ENCODE measurements at regions not wholly inside any gene's neighbourhood (a gene's known extent, or its start where the extent isn't known, plus 50 kb on each side); places are given as distances from the start of the nearest gene placed in this dataset.

DNA sequence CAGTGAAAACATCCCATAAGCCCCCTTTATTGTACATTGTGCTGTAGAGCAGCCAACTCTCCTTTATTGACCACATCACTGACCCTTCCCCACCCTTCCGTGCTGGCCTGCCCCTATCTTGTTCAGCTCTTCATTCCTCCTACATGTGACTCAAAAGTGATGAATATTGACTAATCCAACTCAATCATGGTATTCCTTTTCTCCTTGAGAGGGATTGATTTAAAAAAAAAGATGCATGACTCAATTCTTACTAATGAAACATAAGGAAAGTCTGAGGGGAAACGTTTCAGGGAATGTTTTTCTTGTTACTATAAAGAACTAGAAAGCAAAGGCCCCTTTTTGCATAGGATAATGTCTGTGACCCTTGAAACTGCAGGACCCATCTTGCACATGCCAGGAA lies 125.2 kb upstream of the SOX9 start:
- DNase-seq (ENCODE audit: low spot score), result no peak

- no peak for DNase-seq (ENCODE audit: low spot score)
These were observed 116.8 kb upstream of the SOX9 start for GRCh38 chr17:72004011-72004427.

DNA sequence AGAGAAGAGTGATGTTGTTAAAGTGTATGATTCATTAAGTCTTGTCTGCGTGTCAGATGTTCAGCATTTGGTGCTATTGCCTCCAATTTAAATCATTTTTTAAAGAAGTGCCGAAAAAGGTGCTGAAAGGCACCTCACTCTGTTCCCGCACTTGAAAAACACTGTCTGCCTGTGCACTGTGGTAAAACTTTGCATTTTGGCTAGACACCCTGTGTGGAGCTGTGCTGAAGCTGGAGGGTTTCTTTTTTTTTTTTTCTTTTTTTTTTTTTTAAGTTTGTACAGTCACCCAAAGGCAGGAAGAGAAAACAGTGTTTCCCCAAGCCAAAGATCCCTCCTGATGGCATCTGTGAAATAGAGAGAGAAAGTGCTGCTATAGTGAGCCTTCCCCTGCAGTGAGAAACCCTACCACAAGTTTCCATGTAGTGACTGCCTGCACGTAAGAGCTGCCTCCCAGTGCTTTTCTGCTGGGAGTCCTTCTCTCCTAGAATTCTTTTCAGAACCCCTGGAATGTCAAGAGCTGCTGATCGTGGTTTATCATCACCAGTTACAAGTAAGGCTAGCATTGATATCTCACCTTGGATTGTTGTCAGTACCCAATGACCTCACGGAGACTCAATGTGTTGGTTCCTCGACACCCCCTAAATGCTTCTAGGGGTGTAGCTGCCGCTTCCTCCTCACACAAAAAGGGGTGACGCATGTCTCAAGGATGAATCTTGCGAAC lies 116.0 kb upstream of the SOX9 start:
- DNase-seq (ENCODE audit: low spot score), result no peak

DNA sequence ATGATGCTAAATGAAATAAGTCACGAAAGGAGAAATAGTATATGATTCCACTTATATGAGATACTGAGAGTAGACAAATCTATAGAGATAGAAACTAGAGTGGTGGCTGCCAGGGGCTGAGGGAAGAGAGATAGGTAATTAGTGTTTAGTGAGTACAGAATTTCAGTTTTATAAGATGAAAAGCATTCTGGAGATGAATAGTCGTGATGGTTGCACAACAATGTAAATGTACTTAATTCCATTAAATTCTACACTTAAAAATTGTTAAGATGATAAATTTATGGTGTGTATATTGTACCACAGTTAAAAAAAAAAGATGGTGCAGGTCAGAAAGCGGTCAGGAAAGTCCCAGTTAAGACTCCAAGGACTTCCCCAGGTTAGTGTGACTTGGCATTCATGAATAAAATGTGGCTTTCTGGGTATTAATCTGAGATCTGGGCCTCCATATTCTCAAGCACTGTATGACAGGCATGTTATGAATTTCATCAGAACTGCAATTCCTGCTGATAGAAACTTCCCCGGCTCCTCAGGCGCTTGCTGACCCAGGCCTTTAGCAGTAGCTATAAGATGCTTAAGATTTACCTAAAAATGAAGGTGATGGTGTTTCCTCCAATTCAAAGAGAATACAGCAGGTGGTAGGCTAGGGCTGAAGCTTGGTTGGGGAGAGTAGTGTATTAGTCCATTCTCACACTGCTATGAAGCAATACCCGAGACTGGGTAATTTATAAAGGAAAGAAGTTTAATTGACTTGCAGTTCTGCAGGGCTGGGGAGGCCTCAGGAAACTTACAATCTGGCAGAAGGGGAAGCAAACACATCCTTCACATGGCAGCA lies 115.3 kb upstream of the SOX9 start:
- DNase-seq (ENCODE audit: low spot score), result no peak

DNA sequence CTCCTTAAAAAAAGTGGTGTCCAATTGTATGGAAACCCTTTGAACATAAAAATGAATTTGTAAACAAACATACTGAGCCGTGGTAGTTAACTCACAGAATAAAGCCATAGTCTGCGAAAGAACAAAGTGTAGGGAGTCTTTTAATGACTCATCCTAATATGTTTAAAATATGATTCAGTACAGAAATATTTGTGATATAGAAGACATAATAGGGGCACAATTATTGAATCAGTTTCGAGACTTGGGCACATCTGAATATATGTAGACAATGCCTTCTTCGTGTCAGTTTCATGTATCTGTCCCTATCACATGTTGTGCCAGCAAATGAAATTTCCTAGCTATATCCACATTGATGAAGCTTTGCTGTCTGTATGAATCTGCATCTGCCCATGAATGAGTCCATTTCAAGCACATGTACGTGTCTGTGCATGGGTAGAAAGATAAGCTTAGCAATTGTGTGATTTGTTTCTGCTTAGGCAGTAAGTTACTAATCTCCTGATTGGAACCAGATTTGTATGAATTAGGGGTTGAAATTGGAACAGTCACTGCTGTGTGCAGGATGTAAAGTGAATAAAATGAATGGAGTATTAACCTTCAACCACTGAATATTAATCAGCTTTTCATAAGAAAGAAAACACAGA lies 112.5 kb upstream of the SOX9 start:
- peak; percentile 8 for DNase-seq (ENCODE audit: low spot score)

- no peak for DNase-seq (ENCODE audit: low spot score)
These were observed 109.3 kb upstream of the SOX9 start for GRCh38 chr17:72011561-72011960.

GRCh38 chr17:72021417-72022041 lies 99.3 kb upstream of the SOX9 start:
- DNase-seq (ENCODE audit: low spot score), result no peak

- no peak for DNase-seq (ENCODE audit: low spot score)
These were observed 98.2 kb upstream of the SOX9 start for GRCh38 chr17:72022328-72023275.

DNA sequence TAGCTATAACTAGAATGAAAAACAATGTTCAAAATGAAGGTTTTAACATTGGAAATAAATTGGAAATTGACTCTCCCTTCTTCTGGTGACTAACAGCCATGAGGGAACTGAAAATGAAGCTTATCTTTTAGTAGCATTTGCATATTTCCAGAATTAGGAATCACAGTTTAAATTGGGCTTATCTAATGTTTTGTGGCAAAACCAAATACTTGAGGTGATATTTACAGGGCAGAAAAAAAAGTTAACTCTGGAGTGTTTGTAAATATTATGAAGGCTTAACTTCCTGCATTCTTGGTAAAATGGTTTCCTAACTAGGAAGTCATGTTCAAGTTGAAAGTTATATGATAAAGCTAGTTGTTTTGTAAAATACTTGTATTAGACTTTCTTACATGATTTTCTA lies 96.4 kb upstream of the SOX9 start:
- DNase-seq (ENCODE audit: low spot score), result no peak

DNA sequence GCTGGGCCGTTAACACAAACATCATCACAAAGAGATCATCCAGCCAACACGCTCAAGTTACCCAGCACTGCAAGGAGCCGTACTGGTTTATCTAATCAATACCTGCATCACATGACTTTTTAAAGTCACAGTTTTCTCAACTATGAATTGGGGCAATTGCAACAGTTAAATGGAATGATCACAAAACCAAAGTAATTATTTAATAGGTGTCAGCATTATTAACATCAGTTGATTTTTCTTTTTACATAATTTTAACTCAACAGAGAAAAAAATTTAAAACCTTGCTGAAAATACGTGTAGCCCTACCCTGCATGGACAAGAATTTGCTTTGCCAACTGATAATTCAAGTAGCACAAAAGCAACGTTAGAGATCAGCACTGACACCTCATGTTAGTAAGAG lies 95.7 kb upstream of the SOX9 start:
- no peak for DNase-seq (ENCODE audit: low spot score)

DNA sequence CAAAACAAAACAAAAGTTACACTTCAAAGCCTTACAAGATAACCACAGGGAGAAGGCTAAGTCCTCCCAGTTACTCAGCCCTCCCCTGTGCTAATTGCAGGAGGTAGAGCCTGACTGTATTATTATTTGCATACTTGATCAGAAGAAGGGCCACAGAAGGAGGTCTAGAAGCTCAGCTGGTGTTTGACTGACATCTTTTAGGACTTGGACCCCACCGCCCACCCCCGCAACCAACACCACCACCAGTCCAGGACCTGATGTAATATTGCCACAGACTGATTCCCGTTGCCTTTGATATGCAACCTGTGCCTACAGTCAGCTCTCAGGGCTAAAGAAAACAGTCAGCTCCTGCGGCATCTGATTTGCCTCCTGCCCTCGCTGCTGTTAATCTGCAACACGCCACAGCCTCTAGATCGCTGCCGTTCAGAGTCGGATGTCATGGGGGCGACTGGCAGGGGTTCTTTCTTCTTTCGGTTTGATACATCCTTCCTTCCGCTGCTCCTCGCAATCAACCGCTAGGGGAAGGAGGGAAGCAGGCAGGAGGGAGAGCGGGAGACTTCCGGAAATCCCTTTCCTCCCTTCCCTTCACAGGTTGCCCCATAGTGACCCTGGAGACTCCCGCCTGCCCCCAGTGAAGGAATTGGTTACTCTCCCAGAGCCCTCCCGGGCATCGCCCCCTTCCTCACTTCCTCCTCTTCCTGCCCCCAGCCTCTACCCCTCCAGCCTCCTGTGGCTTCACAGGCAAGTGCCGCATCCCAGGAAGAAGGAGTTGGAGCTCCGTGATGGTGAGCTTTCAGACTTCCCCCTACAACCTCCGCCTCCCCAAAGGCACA lies 90.5 kb upstream of the SOX9 start:
- peak; percentile 49 for DNase-seq (ENCODE audit: low spot score)

GRCh38 chr17:72031219-72031884 lies 89.5 kb upstream of the SOX9 start:
- no peak for DNase-seq (ENCODE audit: low spot score)

GRCh38 chr17:72033334-72033733 lies 87.5 kb upstream of the SOX9 start:
- no peak for DNase-seq (ENCODE audit: low spot score)

DNA sequence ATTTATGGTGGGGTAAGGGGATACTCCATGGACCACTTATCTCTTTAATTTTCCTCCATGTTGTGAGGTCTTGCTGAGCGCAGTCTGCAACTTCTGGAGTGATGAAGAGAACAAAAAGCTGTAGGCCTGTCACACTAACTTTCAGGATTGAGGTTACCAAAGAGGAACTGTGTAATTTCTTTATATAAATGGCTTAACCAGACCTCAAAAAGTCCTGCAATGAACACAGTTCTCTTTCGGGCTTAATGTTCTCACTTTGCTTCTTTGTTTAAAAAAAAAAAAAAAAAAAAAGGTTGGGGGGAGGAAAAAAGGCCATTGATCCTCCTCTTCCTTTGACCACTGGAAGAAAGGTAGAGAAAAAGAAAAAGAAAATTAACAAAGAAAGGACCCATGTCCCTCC lies 86.8 kb upstream of the SOX9 start:
- DNase-seq (ENCODE audit: low spot score), result no peak

DNA sequence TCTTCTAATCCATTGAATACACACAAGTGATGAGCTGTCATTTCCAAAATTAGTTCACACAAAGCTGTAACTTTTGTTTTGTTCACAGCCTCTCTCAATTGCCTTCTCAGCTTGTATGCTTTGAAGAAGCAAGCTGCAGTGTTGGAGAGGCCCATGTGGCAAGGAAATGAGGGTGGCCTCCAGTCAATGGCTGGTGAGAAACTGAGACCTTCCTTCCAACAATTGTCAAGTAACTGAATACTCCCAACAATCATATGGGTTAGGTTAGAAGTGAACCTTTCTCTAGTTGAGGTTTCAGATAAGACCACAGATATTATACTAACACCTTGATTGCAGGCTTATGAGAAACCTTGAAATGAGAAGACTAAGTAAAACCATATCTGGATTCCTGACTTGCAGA lies 82.4 kb upstream of the SOX9 start:
- no peak for DNase-seq (ENCODE audit: low spot score)

DNA sequence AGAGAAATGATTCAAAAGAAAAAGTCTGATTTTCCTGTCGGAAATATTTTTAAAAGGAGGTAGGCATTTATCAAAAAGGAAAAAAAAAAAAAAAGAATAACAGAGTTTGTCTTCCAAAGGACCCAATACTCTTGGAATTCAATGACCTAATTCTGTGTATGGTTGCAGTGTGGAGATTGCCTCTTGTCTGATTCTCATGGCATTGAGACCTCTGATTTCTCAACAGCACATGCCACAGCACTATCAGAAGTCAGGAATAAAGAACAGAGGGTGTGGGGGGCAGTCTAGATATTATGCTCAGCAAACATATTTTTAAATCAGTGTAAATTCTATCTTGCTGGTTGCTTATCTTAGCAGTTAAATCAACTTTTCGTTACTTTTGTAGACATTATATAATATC lies 81.3 kb upstream of the SOX9 start:
- DNase-seq (ENCODE audit: low spot score), result no peak

- DNase-seq (ENCODE audit: low spot score), result no peak
These were observed 74.6 kb upstream of the SOX9 start for GRCh38 chr17:72046178-72046577.

- DNase-seq (ENCODE audit: low spot score), result no peak
These were observed 73.9 kb upstream of the SOX9 start for GRCh38 chr17:72046643-72047612.
